Osteoblast (primary cell): ENCODE measurements at regions not wholly inside any gene's neighbourhood (a gene's known extent, or its start where the extent isn't known, plus 50 kb on each side); places are given as distances from the start of the nearest gene placed in this dataset.

Source experiments
- DNase-seq: peaks from one replicate; pipeline ENCODE4 v3.0.0; 2011; ENCODE audit warnings: low spot score, mixed read lengths; ENCODE audit not compliant: insufficient read length; ENCODE audit errors: missing footprints
- H2AFZ ChIP-seq: 2 replicates; pipeline ENCODE4 v1.6.0; 2011; ENCODE audit warnings: mild to moderate bottlenecking, low read length
- H3K27ac ChIP-seq: 2 replicates; pipeline ENCODE4 v1.5.1; 2011; ENCODE audit warnings: mild to moderate bottlenecking, low read depth, low read length, moderate library complexity
- H3K27me3 ChIP-seq: 2 replicates; pipeline ENCODE4 v1.6.0; 2012; ENCODE audit warnings: mild to moderate bottlenecking, control low read depth, inconsistent platforms, low read length, moderate library complexity; ENCODE audit not compliant: insufficient read depth
- H3K36me3 ChIP-seq: 2 replicates; pipeline ENCODE4 v1.5.1; 2011; ENCODE audit warnings: mild to moderate bottlenecking, low read length, control low read depth, moderate library complexity; ENCODE audit not compliant: insufficient read depth
- H3K4me1 ChIP-seq: 2 replicates; pipeline ENCODE4 v1.5.1; 2011; ENCODE audit warnings: mild to moderate bottlenecking, low read length, control low read depth, moderate library complexity; ENCODE audit not compliant: insufficient read depth
- H3K4me2 ChIP-seq: 2 replicates; pipeline ENCODE4 v1.6.0; 2011; ENCODE audit warnings: mild to moderate bottlenecking, low read length; ENCODE audit not compliant: insufficient read depth
- H3K4me3 ChIP-seq: fragments of 200-600 bp; sonication (generic); 3 replicates; pipeline ENCODE4 v1.5.1; 2012; ENCODE audit warnings: mild to moderate bottlenecking, low read length, inconsistent platforms; ENCODE audit not compliant: insufficient read depth
- H3K79me2 ChIP-seq: 2 replicates; pipeline ENCODE4 v1.6.0; 2012; ENCODE audit warnings: mild to moderate bottlenecking, low read length, control low read depth, inconsistent platforms; ENCODE audit not compliant: insufficient read depth
- H3K9me3 ChIP-seq: 2 replicates; pipeline ENCODE4 v1.5.1; 2011; ENCODE audit warnings: low read depth, low read length, control low read depth
- H4K20me1 ChIP-seq: 2 replicates; pipeline ENCODE4 v1.6.0; 2012; ENCODE audit warnings: mild to moderate bottlenecking, low read length, control low read depth; ENCODE audit not compliant: insufficient read depth
- TF ChIP-seq, protein P1 (sequence below): IDR thresholded peaks from 2 replicates; pipeline ENCODE4 v1.5.1; 2011; ENCODE audit warnings: mild to moderate bottlenecking, low read depth, low read length, moderate library complexity; ENCODE audit errors: extremely low read depth

DNA sequence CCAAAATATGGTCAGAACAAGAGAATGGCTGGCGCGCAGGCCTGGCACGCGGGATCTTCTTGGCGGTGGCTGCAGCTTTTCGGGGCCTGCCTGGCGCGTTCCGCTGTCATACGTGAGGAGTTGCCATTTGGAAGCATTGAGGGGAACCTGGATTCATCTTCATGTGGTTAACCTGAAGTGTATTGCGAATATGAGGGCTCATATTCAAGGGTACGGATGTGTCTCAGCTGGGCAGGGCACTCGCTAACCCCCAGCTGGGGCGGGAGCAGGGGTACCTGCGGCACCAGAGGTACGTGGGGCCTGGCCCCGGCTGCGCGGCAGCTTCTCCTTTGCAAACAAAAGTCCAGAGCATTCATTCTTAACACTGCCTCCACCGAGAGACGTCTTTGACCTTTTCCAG, 605.6 kb downstream of the QKI start:
- no peak for DNase-seq
- TF ChIP-seq, protein P1, sequence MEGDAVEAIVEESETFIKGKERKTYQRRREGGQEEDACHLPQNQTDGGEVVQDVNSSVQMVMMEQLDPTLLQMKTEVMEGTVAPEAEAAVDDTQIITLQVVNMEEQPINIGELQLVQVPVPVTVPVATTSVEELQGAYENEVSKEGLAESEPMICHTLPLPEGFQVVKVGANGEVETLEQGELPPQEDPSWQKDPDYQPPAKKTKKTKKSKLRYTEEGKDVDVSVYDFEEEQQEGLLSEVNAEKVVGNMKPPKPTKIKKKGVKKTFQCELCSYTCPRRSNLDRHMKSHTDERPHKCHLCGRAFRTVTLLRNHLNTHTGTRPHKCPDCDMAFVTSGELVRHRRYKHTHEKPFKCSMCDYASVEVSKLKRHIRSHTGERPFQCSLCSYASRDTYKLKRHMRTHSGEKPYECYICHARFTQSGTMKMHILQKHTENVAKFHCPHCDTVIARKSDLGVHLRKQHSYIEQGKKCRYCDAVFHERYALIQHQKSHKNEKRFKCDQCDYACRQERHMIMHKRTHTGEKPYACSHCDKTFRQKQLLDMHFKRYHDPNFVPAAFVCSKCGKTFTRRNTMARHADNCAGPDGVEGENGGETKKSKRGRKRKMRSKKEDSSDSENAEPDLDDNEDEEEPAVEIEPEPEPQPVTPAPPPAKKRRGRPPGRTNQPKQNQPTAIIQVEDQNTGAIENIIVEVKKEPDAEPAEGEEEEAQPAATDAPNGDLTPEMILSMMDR = no peak
- no peaks in the 10 kb centered on the region for H4K20me1 ChIP-seq
- H3K27me3 ChIP-seq = no peaks in the 10 kb centered on the region
- no peaks in the 10 kb centered on the region for H3K36me3 ChIP-seq
- H3K4me3 ChIP-seq = no peak overlapping the region
- no peak overlapping the region for H3K27ac ChIP-seq
- no peaks in the 10 kb centered on the region for H3K79me2 ChIP-seq
- no peak overlapping the region for H3K4me2 ChIP-seq
- H3K4me1 ChIP-seq = no peaks in the 10 kb centered on the region
- H2AFZ ChIP-seq = no peak overlapping the region
- peaks cover 2% of the 10 kb centered on the region for H3K9me3 ChIP-seq

DNA sequence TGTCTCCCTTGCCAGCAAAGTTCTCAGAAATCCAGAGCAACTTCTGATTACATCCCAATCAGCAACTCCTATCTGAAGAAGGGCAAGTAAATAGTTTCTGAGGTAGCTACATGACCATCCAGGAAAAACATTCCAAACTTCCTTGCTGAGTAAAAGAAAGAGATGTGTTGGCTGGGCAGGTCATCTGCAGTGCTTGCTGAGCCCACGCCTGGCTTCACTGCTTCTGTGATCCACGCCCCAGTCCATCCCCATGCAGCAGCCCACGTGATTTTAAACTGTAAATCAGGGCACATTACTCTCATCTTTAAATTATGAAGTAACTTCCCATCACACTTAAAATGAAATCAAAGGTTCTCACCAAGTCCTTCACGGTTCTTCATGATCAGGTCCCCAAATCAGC, 603.6 kb downstream of the QKI start:
- H3K27ac ChIP-seq = no peak overlapping the region

DNA sequence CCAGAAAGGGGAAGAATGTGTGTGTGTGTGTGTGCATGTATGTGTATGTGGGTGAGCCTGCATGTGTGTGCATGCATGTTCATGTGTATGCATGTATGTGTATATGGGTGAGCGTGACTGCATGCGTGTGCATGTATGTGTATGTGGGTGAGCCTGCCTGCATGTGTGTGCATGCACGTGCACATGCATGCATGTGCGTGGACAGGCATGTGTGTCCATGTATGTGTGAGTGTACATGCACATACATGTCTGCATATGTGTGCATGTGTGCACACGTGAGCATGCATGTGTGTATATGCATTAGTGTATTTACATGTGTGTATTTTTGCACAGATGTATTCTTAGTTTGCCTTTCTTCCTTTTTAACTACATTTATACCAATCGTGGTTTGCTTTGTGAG, 601.5 kb downstream of the QKI start:
- Histone ChIP-seq H3K36me3 (no peaks in the 10 kb centered on the region), H4K20me1 (no peaks in the 10 kb centered on the region), H3K27ac (no peak overlapping the region), H2AFZ (no peak overlapping the region), H3K4me2 (no peak overlapping the region), H3K9me3 (peaks cover 2% of the 10 kb centered on the region), H3K4me3 (no peak overlapping the region), H3K79me2 (no peaks in the 10 kb centered on the region), H3K27me3 (no peaks in the 10 kb centered on the region), H3K4me1 (no peaks in the 10 kb centered on the region)
- no peak for DNase-seq
- TF ChIP-seq, protein P1 = no peak

More for the DNA sequence above, 603.6 kb downstream of the QKI start:
- H2AFZ ChIP-seq = no peak overlapping the region
- TF ChIP-seq, protein P1 = no peak
- H3K4me1 ChIP-seq = no peaks in the 10 kb centered on the region
- H3K4me3 ChIP-seq = no peak overlapping the region
- no peaks in the 10 kb centered on the region for H4K20me1 ChIP-seq
- H3K4me2 ChIP-seq = no peak overlapping the region
- no peaks in the 10 kb centered on the region for H3K27me3 ChIP-seq
- DNase-seq = no peak
- no peaks in the 10 kb centered on the region for H3K36me3 ChIP-seq
- no peaks in the 10 kb centered on the region for H3K79me2 ChIP-seq
- H3K9me3 ChIP-seq = peaks cover 2% of the 10 kb centered on the region

GRCh38 chr6:164015088-164015484, 600.6 kb downstream of the QKI start:
- H4K20me1 ChIP-seq = no peaks in the 10 kb centered on the region
- H3K36me3 ChIP-seq = no peaks in the 10 kb centered on the region
- TF ChIP-seq, protein P1 = no peak
- H3K9me3 ChIP-seq = peaks cover 2% of the 10 kb centered on the region
- H3K27ac ChIP-seq = no peak overlapping the region
- H3K4me1 ChIP-seq = no peaks in the 10 kb centered on the region
- no peaks in the 10 kb centered on the region for H3K27me3 ChIP-seq
- no peak overlapping the region for H3K4me2 ChIP-seq
- no peak overlapping the region for H3K4me3 ChIP-seq
- no peak for DNase-seq
- H2AFZ ChIP-seq = no peak overlapping the region
- no peaks in the 10 kb centered on the region for H3K79me2 ChIP-seq
